ENCODE measurements at regions not wholly inside any gene's neighbourhood (a gene's known extent, or its start where the extent isn't known, plus 50 kb on each side); places are given as distances from the start of the nearest gene placed in this dataset.

GRCh38 chr9:82062245-82062644, 73.7 kb downstream of the SPATA31D1 start:
- ATAC-seq (ENCODE audit: low read depth) (no peak), DNase-seq (no peak)
- Histone ChIP-seq H3K4me1 (ENCODE audit: control insufficient read depth in 2 of 2, insufficient read depth in 2 of 2, low read length in 2 of 2) (peaks cover 8 to 9% of the 10 kb centered on the region in 2 donors), H3K4me3 (ENCODE audit: control extremely low read depth in 1 of 5, extremely low read depth in 1 of 5, insufficient read depth in 1 of 5, low read depth in 2 of 5, low read length in 4 of 5) (no peak overlapping the region), H3K36me3 (replicated peaks in 1 of 2; ENCODE audit: control extremely low read depth in 1 of 2, control insufficient read depth in 1 of 2, extremely low read depth in 1 of 2, insufficient read depth in 2 of 2, low read length in 1 of 2) (no peaks in the 10 kb centered on the region), H3K27ac (ENCODE audit: low read length in 2 of 2) (no peak overlapping the region), H3K27me3 (replicated peaks in 1 of 4; ENCODE audit: control extremely low read depth in 1 of 4, control insufficient read depth in 3 of 4, insufficient read depth in 4 of 4, low read length in 3 of 4) (no peaks in the 10 kb centered on the region), H3K9me3 (ENCODE audit: control extremely low read depth in 1 of 3, control insufficient read depth in 2 of 3, insufficient read depth in 1 of 3, low read length in 2 of 3) (no peaks in the 10 kb centered on the region), H3K4me2 (replicated peaks; ENCODE audit: low read depth, low read length, poor library complexity, severe bottlenecking) (no peak overlapping the region), H2AFZ (ENCODE audit: insufficient read depth, low read depth, low read length, poor library complexity, severe bottlenecking) (no peak overlapping the region), H3K79me2 (ENCODE audit: control insufficient read depth, insufficient read depth, low read length) (no peaks in the 10 kb centered on the region), H4K20me1 (ENCODE audit: control insufficient read depth, insufficient read depth, low read length, poor library complexity, severe bottlenecking) (no peaks in the 10 kb centered on the region), H3K9ac (ENCODE audit: low read length) (no peak overlapping the region)
- Mint-ChIP-seq H3K4me1 (peaks cover 15% of the 10 kb centered on the region), H3K9me3 (ENCODE audit: insufficient read depth) (no peaks in the 10 kb centered on the region), H3K4me3 (no peak overlapping the region), H3K27me3 (peaks cover 3% of the 10 kb centered on the region), H3K27ac (no peak overlapping the region)
- POLR2A ChIA-PET, result no interaction called here
- CTCF ChIA-PET, result no interaction called here
- intact Hi-C loops (cut with micrococcal nuclease), result no loop called here
- no peak for TF ChIP-seq EZH2 (IDR thresholded peaks at IDR 0.05; ENCODE audit: borderline replicate concordance, insufficient read depth, low read depth, low read length, poor library complexity, severe bottlenecking)
- TF ChIP-seq CTCF (IDR thresholded peaks at IDR 0.05), result no peak
- WGBS (ENCODE audit: insufficient coverage), result 80% methylated on average over 2 of the region's 12 CpGs

- intact Hi-C loops (cut with micrococcal nuclease), result no loop called here
- H3K4me3 ChIP-seq (ENCODE audit: control extremely low read depth in 1 of 5, extremely low read depth in 1 of 5, insufficient read depth in 1 of 5, low read depth in 2 of 5, low read length in 4 of 5), result no peak overlapping the region
- no peaks in the 10 kb centered on the region for H3K36me3 ChIP-seq (replicated peaks in 1 of 2; ENCODE audit: control extremely low read depth in 1 of 2, control insufficient read depth in 1 of 2, extremely low read depth in 1 of 2, insufficient read depth in 2 of 2, low read length in 1 of 2)
- no peaks in the 10 kb centered on the region for H3K79me2 ChIP-seq (ENCODE audit: control insufficient read depth, insufficient read depth, low read length)
- H4K20me1 ChIP-seq (ENCODE audit: control insufficient read depth, insufficient read depth, low read length, poor library complexity, severe bottlenecking), result no peaks in the 10 kb centered on the region
- H3K4me1 ChIP-seq (ENCODE audit: control insufficient read depth in 2 of 2, insufficient read depth in 2 of 2, low read length in 2 of 2), result no peaks in the 10 kb centered on the region
- ATAC-seq (ENCODE audit: low read depth) (no peak), DNase-seq (no peak)
- no peaks in the 10 kb centered on the region for H3K4me1 Mint-ChIP-seq
- no peaks in the 10 kb centered on the region for H3K27me3 ChIP-seq (replicated peaks in 1 of 4; ENCODE audit: control extremely low read depth in 1 of 4, control insufficient read depth in 3 of 4, insufficient read depth in 4 of 4, low read length in 3 of 4)
- H2AFZ ChIP-seq (ENCODE audit: insufficient read depth, low read depth, low read length, poor library complexity, severe bottlenecking), result no peak overlapping the region
- TF ChIP-seq EZH2 (IDR thresholded peaks at IDR 0.05; ENCODE audit: borderline replicate concordance, insufficient read depth, low read depth, low read length, poor library complexity, severe bottlenecking) (no peak), CTCF (IDR thresholded peaks at IDR 0.05) (no peak)
- H3K9me3 Mint-ChIP-seq (ENCODE audit: insufficient read depth), result no peaks in the 10 kb centered on the region
- peaks cover 0 to 4% (median 2%) of the 10 kb centered on the region in 3 donors for H3K9me3 ChIP-seq (ENCODE audit: control extremely low read depth in 1 of 3, control insufficient read depth in 2 of 3, insufficient read depth in 1 of 3, low read length in 2 of 3)
- no peak overlapping the region for H3K27ac ChIP-seq (ENCODE audit: low read length in 2 of 2)
- ChIA-PET CTCF (no interaction called here), POLR2A (no interaction called here)
- H3K4me3 Mint-ChIP-seq, result no peak overlapping the region
- no CpG with 5 or more reads among the region's 2 CpGs for WGBS (ENCODE audit: insufficient coverage)
- no peak overlapping the region for H3K4me2 ChIP-seq (replicated peaks; ENCODE audit: low read depth, low read length, poor library complexity, severe bottlenecking)
- no peak overlapping the region for H3K27ac Mint-ChIP-seq
- no peak overlapping the region for H3K9ac ChIP-seq (ENCODE audit: low read length)
- no peaks in the 10 kb centered on the region for H3K27me3 Mint-ChIP-seq
Observed at GRCh38 chr9:82073551-82074543, 85.3 kb downstream of the SPATA31D1 start.
